ENCODE measurements at regions not wholly inside any gene's neighbourhood (a gene's known extent, or its start where the extent isn't known, plus 50 kb on each side); places are given as distances from the start of the nearest gene placed in this dataset.

GRCh38 chr12:83386527-83387264, 700.0 kb downstream of the TMTC2 start:
- no peak for TF ChIP-seq EZH2 (IDR thresholded peaks at IDR 0.05; ENCODE audit: borderline replicate concordance, low read length)
- no peak for TF ChIP-seq CTCF (IDR thresholded peaks at IDR 0.05; ENCODE audit: low read length)
